HG03521 (cell line): ENCODE measurements at regions not wholly inside any gene's neighbourhood (a gene's known extent, or its start where the extent isn't known, plus 50 kb on each side); places are given as distances from the start of the nearest gene placed in this dataset.

ENCODE experiments used
- ATAC-seq: cut with Tn5 transposase; IDR thresholded peaks from one replicate; pipeline ENCODE4 v1.9.1; 2021; ENCODE audit warnings: mild to moderate bottlenecking, moderate library complexity; ENCODE audit not compliant: unreplicated experiment

DNA sequence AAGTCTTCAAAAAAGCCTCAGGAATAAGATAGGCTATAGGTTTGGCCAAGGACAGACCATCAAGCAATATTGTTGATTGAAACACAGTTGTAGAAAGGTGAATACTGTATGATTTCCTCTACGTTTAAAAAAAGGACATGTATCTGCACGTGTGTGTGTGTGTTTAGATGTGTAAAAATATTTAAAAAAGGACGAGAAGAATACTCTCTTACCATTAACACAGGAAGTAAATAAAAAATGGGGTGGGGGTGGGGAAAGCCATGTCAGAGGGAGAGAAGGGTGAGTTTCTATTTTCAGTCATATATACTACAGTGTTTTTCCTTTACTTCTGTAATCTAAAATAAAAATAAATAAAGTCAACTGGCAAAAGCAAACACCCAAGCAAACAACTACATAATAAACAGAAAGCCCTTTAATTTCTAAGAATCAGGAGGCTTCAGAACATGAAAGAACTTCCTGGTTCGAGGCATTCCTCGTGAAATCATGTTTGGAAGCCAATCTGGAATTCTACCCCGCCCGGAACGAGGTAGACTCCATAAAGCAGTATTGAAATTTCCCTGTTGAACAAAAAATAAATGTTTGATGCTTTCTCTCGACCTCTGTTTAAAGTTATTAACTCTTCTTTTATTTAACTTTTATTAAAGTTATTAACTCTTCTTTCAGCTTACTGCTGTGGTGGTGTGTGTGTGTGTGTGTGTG, 158.1 kb upstream of the ZNF217 start:
- no peak for ATAC-seq

DNA sequence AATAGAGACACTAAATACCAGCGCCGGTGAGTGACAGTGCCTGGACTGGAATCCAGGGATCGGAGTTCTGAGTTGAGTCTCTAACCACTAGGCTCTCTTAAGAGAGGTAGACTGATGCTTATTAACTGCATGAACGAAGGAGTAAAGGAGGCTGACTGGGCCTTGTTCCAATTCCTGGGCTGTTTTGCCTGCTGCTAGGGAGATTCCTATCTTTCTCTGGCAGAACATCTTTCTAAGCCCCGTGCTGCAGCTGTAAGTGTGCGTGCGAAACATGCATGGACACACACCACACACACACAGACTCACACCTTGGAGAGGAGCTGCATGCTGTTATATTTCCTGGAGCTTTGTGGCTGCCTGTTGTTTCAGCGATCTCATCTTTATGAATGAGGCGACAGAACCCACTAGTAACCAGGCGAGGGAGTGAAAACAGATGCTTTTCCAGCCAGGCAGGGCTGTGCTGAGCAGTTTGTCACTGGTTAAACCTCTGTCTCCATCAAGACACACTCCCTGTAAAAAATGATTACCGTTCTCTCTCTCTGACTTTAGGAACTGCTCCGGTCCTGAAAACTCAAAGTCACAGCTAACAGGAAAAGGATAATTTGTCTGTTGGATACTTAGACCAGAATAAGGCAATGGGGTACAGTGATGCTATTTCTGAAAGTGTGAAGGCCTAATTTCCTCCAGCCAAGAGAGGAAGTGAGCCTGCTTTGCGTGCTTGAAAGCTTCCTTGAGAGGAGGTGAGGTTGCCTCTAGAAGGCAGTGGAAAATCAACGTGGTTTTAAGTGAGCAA, 157.4 kb upstream of the ZNF217 start:
- ATAC-seq = peak; percentile 66

DNA sequence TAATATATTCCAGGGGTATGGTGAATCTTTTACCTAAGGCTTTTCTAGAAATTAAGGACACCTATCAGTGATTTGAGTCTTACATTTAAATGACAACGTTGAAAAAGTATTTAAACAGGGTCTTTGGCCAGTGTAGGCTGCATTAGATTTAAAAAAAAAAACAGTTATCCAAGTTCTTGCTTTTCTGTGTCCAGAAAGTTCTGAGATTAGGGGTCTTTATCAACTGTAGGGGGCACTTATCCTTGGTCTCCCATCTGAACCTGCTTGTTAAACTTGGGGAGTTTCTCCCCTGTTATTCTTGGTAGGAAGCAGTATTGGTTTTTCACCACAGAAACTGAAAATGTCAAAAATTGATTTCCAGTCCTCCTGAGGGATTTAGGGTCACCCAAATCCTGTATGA, 155.9 kb upstream of the ZNF217 start:
- ATAC-seq = no peak

DNA sequence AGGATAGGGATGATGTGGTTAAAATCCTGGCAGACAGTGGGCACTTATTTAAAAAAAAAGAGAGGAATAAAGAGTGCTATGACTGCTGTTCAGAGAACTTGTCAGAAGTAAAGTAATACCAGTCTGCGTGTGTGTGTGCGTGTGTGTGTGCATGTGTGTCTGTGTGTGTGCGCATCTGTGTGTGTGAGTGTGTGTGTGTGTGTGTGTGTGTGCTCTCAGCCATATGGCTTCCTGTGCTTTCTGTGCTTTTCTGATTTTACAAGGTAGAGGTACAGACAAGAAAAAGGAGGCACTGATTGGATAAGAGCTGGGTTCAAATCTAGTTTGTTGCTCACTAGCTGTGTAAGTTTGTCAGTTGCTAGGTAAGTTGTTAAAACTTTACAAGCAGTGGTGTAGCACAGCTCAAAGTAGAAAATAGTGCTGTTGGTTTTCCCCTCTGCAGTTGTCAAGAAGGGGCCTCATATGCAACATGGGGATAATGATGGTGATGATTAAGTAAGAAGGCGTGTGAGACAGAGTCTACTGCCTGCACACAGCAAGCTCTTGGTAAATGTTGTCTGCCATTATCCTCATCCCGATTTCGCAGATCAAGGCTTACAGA, 155.3 kb upstream of the ZNF217 start:
- ATAC-seq = no peak

GRCh38 chr20:53748176-53748575, 154.5 kb upstream of the ZNF217 start:
- ATAC-seq = no peak

GRCh38 chr20:53743607-53744260, 150.1 kb upstream of the ZNF217 start:
- ATAC-seq = no peak

GRCh38 chr20:53742685-53743081, 149.0 kb upstream of the ZNF217 start:
- ATAC-seq = no peak

DNA sequence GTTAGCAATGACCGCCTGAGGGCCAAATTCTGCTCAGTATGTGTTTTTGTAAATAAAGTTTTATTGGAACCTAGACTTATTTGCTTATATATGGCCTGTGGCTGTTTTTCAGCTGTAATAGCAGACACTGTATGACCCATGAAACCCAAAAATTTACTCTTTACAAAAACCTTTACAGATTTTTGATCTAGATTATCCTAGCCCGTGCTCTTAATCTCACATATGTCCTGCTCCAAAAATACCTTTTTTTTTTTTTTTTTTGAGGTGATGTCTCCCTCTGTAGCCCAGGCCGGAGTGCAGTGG, 148.0 kb upstream of the ZNF217 start:
- no peak for ATAC-seq

DNA sequence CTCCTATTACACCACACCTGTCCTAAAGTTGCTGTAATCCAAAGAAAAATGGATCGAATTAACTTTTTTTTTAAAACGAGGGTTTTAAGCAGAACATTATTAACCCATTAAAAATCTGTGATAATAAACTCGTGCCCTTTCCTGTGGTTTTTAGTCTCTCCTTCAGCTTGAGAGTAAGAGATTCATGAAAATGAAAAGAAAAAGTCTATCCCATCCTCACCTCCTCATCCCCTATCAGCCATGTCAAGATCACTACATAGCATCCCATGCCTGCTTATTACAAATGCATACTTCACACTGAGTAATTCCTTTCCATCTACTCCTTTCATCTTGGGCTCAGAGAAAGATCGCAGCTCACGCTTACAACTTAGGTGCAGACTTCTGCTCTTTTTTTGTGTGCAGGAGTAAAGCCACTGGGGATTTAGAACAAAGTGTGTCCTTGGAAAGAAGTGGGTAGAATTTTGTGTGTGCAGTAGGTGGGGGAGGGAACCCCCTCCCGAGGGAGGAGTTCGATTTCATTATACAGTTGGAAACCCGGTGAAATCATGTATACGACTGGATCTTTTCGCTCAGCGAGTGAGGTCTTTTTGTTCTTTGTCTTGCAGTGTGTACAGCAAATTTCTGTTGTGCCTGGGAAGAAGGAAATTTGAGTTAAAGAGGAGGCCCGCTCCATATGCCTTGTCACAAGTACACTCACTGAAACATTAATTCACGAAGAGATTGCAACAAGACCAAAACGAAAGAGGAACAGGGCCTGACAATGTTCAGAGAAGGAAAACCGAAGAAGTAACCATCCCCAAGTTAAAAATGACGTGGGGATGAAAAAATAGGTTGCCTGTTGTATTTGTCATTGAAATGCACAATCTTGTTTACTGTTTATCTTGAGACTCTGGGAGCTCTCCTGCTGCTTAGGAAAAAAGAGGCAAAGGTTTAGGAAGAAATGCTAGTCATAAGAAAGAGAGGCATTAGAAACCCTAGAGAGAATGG, 146.5 kb upstream of the ZNF217 start:
- ATAC-seq = peak; percentile 46

DNA sequence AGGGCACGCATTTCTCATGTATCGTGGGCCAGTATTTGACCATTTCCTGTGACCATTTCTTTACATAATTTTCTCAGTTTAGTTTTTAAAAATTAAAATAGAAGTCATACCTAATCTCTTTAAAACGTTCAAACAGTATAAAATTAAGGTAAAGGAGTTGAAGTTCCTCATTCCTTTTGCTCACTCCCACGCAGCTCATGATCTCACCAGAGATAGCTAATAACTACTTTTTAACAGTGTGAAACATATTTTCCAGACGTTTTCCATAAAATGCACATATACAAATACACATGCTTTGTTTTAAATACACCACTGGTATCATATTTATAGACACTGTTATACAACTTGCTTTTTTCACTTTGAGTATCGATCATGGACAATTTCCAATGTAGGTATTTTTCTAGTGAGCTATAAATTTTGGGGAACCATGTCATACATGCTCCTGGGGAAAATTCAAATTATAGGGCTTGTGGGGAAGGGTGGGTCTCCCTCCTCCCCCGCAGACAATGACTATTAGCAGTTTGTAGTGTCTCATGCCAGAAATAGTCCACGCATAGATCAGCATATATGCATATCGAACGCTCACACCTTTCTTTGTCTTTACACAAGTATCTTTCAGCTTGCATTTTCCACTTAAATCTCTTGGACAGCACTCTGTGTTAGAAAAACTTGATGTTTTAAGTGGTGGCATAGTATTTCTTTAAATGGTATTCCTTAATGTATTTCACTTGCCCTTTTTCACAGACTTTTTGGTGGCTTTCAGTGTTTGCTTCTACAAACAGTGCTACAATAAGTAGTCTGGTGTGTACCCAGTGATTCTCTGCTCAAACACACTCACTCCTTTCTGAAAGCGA, 145.5 kb upstream of the ZNF217 start:
- ATAC-seq = no peak

DNA sequence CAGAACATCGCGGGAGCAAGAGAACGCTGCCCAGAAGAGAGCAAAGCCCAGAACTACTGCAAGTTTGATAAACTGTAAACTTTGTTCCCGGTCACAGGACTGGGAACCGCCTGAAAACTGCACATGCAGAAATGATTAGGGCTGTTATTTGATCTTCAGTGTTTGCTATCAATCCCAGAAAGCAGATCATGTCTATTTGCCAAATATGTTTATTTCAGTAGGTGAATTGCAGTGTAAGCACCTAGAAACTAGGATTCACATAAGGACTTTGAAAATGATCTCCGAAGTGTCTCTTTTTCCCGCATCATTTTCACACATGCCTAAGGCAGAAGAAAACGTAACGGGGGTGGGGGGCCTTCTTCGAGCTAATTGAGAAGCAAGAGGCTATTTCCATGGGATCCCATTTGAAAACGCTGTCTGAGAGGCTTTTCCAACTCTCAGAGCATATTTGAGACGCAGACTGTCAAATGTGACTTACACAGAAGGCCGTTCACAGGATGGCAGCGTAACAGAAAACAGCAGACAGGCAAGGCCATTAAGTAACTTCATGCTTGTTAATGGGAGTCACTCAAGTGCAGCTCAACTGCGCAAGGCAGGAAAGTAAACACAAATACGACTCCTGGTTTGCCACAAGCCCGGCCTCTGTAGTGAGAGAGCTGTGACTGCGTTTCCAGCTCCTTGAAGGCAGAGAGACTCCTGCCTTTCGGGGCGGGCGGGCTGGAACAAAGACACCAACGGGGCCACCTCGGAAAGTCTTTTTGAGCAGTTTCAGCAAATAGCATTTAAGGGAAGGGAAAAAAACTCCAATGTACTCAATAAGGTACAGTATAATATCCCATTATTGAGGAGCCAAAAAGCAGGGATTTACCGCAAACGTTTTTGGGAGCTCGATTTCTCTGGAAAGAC, 144.7 kb upstream of the ZNF217 start:
- ATAC-seq = no peak

GRCh38 chr20:53737396-53738038, 143.9 kb upstream of the ZNF217 start:
- no peak for ATAC-seq

GRCh38 chr20:53736757-53737395, 143.2 kb upstream of the ZNF217 start:
- ATAC-seq = no peak

GRCh38 chr20:53736122-53736756, 142.6 kb upstream of the ZNF217 start:
- ATAC-seq = no peak

DNA sequence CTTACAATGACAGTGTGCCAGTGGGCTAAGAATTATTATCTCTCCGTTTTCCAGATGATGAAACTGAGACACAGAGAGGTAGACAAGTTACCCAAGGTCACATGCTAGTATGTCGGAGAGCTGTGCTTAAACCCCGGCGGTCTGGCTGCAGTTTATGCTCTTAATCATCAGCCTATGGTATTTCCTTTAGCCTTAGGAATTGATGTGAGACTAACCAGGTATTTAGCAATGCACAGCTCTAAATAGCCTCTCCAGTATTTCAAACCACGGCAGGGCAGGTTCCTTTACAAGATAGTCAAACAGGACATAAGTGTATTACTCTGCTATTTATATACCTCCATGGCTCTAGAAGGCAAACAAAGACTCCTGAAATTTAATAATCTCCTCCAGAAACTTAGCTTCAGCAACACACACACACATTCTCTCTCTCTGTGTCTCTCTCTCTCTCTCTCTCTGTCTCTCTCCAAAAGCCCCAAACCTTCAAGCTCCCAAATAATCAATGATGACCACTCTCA, 142.0 kb upstream of the ZNF217 start:
- no peak for ATAC-seq

DNA sequence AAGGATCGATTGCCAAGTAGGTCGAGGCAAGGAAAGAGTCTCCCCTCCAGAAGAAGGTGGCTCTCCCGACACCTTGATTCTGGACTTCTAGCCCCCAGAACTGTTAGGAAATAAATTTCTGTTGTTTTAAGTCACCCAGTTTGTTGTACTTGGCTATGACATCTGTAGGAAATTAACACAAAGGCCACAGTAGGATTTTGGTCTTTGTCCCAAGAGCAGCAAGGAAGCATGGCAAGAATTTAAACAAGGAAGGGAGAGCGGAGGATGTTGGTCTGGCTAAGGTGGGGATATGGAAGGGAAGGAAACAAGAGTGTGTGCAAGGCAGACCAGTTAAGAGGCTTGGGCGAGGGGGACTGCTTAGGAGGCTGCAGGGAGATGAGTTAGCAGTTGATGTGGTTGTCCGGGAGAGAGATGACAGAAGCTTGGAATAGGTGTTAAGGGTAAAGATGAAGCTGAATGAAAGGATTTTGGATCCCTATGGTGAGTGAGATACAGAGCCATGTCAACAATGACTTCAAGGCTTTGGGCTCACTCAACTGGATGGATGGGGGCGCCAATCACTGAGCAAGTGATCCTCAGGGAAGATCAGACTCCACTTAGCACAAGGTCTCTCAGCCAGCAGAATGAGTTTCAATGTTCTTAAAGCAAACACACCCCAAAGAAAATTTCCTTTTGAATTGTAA, 140.5 kb upstream of the ZNF217 start:
- no peak for ATAC-seq
